Activated T-cell treated with anti-CD3 and anti-CD28 coated beads, Interleukin-2, amount 50 U/mL, for 24 hours (primary cell): ENCODE measurements at regions not wholly inside any gene's neighbourhood (a gene's known extent, or its start where the extent isn't known, plus 50 kb on each side); places are given as distances from the start of the nearest gene placed in this dataset.
"Not testable (repeated sequence)": the region's sequence is repeated elsewhere in the genome, so short reads cannot be mapped to it uniquely, and the experiment has no call there.

Experiments used
- DNase-seq: peaks from one replicate; pipeline ENCODE4 v3.0.0-alpha.2; 2020
- H3K27ac Mint-ChIP-seq: 2 replicates; pipeline ENCODE4 v1.8.0; 2020; ENCODE audit warnings: mild to moderate bottlenecking, mixed read lengths
- H3K27me3 Mint-ChIP-seq: 2 replicates; pipeline ENCODE4 v1.8.0; 2020; ENCODE audit warnings: mixed read lengths
- H3K36me3 Mint-ChIP-seq: 2 replicates; pipeline ENCODE4 v1.8.0; 2020; ENCODE audit warnings: low read depth, mixed read lengths
- H3K4me1 Mint-ChIP-seq: 2 replicates; pipeline ENCODE4 v1.8.0; 2020; ENCODE audit warnings: low read depth, mixed read lengths
- H3K4me3 Mint-ChIP-seq: 2 replicates; pipeline ENCODE4 v1.8.0; 2020; ENCODE audit warnings: mild to moderate bottlenecking, moderate library complexity, mixed read lengths
- H3K9me3 Mint-ChIP-seq: 2 replicates; pipeline ENCODE4 v1.8.0; 2020; ENCODE audit warnings: mixed read lengths

GRCh38 chr1:239151937-239152336 lies 234.4 kb upstream of the CHRM3 start:
- DNase-seq, result no peak
- Mint-ChIP-seq H3K4me1 (no peaks in the 10 kb centered on the region), H3K27me3 (no peaks in the 10 kb centered on the region), H3K36me3 (no peaks in the 10 kb centered on the region), H3K9me3 (no peaks in the 10 kb centered on the region), H3K27ac (no peak overlapping the region), H3K4me3 (no peak overlapping the region)

- no peaks in the 10 kb centered on the region for H3K27me3 Mint-ChIP-seq
- no peak for DNase-seq
- no peaks in the 10 kb centered on the region for H3K4me1 Mint-ChIP-seq
- peaks cover 6% of the 10 kb centered on the region for H3K9me3 Mint-ChIP-seq
- H3K36me3 Mint-ChIP-seq, result no peaks in the 10 kb centered on the region
- H3K4me3 Mint-ChIP-seq, result no peak overlapping the region
- H3K27ac Mint-ChIP-seq, result no peak overlapping the region
These were observed 245.4 kb upstream of the CHRM3 start for GRCh38 chr1:239140968-239141367.

GRCh38 chr1:239139801-239140200 lies 246.6 kb upstream of the CHRM3 start:
- H3K4me1 Mint-ChIP-seq, result no peaks in the 10 kb centered on the region

GRCh38 chr1:239128541-239128940 lies 257.8 kb upstream of the CHRM3 start:
- Mint-ChIP-seq H3K27me3 (no peaks in the 10 kb centered on the region), H3K27ac (no peak overlapping the region), H3K36me3 (no peaks in the 10 kb centered on the region), H3K4me1 (no peaks in the 10 kb centered on the region), H3K9me3 (no peaks in the 10 kb centered on the region), H3K4me3 (no peak overlapping the region)
- DNase-seq, result no peak

More at GRCh38 chr1:239139801-239140200, 246.6 kb upstream of the CHRM3 start:
- DNase-seq, result no peak
- Mint-ChIP-seq H3K36me3 (no peaks in the 10 kb centered on the region), H3K9me3 (peaks cover 11% of the 10 kb centered on the region), H3K27me3 (no peaks in the 10 kb centered on the region), H3K4me3 (no peak overlapping the region), H3K27ac (no peak overlapping the region)

GRCh38 chr1:239126884-239127283 lies 259.5 kb upstream of the CHRM3 start:
- Mint-ChIP-seq H3K4me3 (no peak overlapping the region), H3K27me3 (no peaks in the 10 kb centered on the region), H3K9me3 (no peaks in the 10 kb centered on the region), H3K27ac (no peak overlapping the region), H3K36me3 (no peaks in the 10 kb centered on the region), H3K4me1 (no peaks in the 10 kb centered on the region)
- no peak for DNase-seq

- Mint-ChIP-seq H3K36me3 (no peaks in the 10 kb centered on the region), H3K4me1 (no peaks in the 10 kb centered on the region), H3K4me3 (no peak overlapping the region), H3K9me3 (no peaks in the 10 kb centered on the region), H3K27me3 (no peaks in the 10 kb centered on the region), H3K27ac (no peak overlapping the region)
- DNase-seq, result no peak
These were observed 260.5 kb upstream of the CHRM3 start for GRCh38 chr1:239125893-239126292.

GRCh38 chr1:239125027-239125426 lies 261.3 kb upstream of the CHRM3 start:
- no peak overlapping the region for H3K4me3 Mint-ChIP-seq
- H3K27me3 Mint-ChIP-seq, result no peaks in the 10 kb centered on the region
- no peak overlapping the region for H3K27ac Mint-ChIP-seq
- no peaks in the 10 kb centered on the region for H3K9me3 Mint-ChIP-seq
- no peaks in the 10 kb centered on the region for H3K36me3 Mint-ChIP-seq
- H3K4me1 Mint-ChIP-seq, result no peaks in the 10 kb centered on the region
- no peak for DNase-seq

GRCh38 chr1:239123260-239123659 lies 263.1 kb upstream of the CHRM3 start:
- H3K4me3 Mint-ChIP-seq, result no peak overlapping the region
- H3K4me1 Mint-ChIP-seq, result no peaks in the 10 kb centered on the region
- H3K9me3 Mint-ChIP-seq, result no peaks in the 10 kb centered on the region
- H3K27me3 Mint-ChIP-seq, result no peaks in the 10 kb centered on the region
- no peak overlapping the region for H3K27ac Mint-ChIP-seq
- no peaks in the 10 kb centered on the region for H3K36me3 Mint-ChIP-seq
- DNase-seq, result no peak

GRCh38 chr1:239112101-239112935 lies 274.1 kb upstream of the CHRM3 start:
- Mint-ChIP-seq H3K9me3 (no peaks in the 10 kb centered on the region), H3K4me3 (no peak overlapping the region), H3K27me3 (no peaks in the 10 kb centered on the region), H3K36me3 (no peaks in the 10 kb centered on the region), H3K27ac (no peak overlapping the region), H3K4me1 (no peaks in the 10 kb centered on the region)
- no peak for DNase-seq

GRCh38 chr1:239107676-239108075 lies 278.7 kb upstream of the CHRM3 start:
- Mint-ChIP-seq H3K4me1 (no peaks in the 10 kb centered on the region), H3K27ac (no peak overlapping the region), H3K9me3 (no peaks in the 10 kb centered on the region), H3K36me3 (no peaks in the 10 kb centered on the region), H3K27me3 (no peaks in the 10 kb centered on the region), H3K4me3 (no peak overlapping the region)
- DNase-seq, result no peak

GRCh38 chr1:239106689-239107088 lies 279.7 kb upstream of the CHRM3 start:
- not testable (repeated sequence) for H3K4me1 Mint-ChIP-seq, H3K27me3 Mint-ChIP-seq, H3K36me3 Mint-ChIP-seq, H3K9me3 Mint-ChIP-seq, H3K4me3 Mint-ChIP-seq, DNase-seq, H3K27ac Mint-ChIP-seq

GRCh38 chr1:239098400-239099037 lies 287.8 kb upstream of the CHRM3 start:
- Mint-ChIP-seq H3K4me1 (no peaks in the 10 kb centered on the region), H3K9me3 (no peaks in the 10 kb centered on the region), H3K27ac (no peak overlapping the region), H3K27me3 (no peaks in the 10 kb centered on the region), H3K4me3 (no peak overlapping the region), H3K36me3 (no peaks in the 10 kb centered on the region)
- no peak for DNase-seq

- H3K27ac Mint-ChIP-seq, result no peak overlapping the region
- no peaks in the 10 kb centered on the region for H3K36me3 Mint-ChIP-seq
These were observed 294.8 kb upstream of the CHRM3 start for GRCh38 chr1:239091537-239091936.

GRCh38 chr1:239084459-239085080 lies 301.8 kb upstream of the CHRM3 start:
- H3K27me3 Mint-ChIP-seq, result no peaks in the 10 kb centered on the region
- peaks cover 15% of the 10 kb centered on the region for H3K9me3 Mint-ChIP-seq
- H3K4me1 Mint-ChIP-seq, result no peaks in the 10 kb centered on the region
- no peaks in the 10 kb centered on the region for H3K36me3 Mint-ChIP-seq
- no peak for DNase-seq
- no peak overlapping the region for H3K4me3 Mint-ChIP-seq
- no peak overlapping the region for H3K27ac Mint-ChIP-seq

More at GRCh38 chr1:239091537-239091936, 294.8 kb upstream of the CHRM3 start:
- Mint-ChIP-seq H3K4me1 (no peaks in the 10 kb centered on the region), H3K4me3 (no peak overlapping the region), H3K9me3 (no peaks in the 10 kb centered on the region), H3K27me3 (no peaks in the 10 kb centered on the region)
- DNase-seq, result no peak

- H3K4me3 Mint-ChIP-seq, DNase-seq, H3K36me3 Mint-ChIP-seq, H3K4me1 Mint-ChIP-seq, H3K27ac Mint-ChIP-seq, H3K27me3 Mint-ChIP-seq: not testable (repeated sequence)
- H3K9me3 Mint-ChIP-seq, result peaks cover 19% of the 10 kb centered on the region
These were observed 304.4 kb upstream of the CHRM3 start for GRCh38 chr1:239081947-239082346.
